NCI-H2196 (cell line): ENCODE measurements at regions not wholly inside any gene's neighbourhood (a gene's known extent, or its start where the extent isn't known, plus 50 kb on each side); places are given as distances from the start of the nearest gene placed in this dataset.

Experiments used
- DNase-seq: peaks from one replicate; lab custom pipeline; 2025; ENCODE audit not compliant: unreplicated experiment; lab: John Stamatoyannopoulos, UW

DNA sequence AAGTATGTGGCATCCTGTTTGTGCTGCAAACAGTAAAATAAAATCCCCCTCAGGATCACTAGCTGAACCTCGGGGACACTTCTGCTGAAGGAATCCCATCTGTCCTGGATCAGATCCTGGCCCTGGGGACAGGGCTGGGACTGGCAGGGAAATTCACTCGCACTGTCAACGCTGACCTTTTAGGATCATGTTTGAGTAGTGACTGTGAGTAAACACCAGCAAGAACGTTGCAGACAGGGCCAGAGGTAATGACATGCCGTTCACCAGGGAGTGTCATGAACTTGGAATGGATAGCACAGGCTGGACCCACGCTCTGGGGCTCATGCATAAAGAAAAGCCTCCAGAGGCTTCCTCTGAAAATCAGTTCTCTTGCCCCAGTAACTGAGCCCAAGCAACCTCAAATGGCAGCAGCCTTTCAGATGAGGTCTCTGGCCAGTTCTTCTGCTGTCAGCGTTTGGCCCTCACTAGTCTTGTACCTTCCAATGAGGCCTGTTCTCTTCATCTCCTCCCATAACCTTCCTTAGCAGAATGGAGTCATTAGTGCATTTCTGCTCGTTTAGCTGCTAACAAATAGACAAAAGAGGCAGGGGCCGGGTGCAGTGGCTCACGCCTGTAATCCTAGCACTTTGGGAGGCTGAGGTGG, 51.0 kb upstream of the BARX2 start:
- DNase-seq, result peak; percentile 36

DNA sequence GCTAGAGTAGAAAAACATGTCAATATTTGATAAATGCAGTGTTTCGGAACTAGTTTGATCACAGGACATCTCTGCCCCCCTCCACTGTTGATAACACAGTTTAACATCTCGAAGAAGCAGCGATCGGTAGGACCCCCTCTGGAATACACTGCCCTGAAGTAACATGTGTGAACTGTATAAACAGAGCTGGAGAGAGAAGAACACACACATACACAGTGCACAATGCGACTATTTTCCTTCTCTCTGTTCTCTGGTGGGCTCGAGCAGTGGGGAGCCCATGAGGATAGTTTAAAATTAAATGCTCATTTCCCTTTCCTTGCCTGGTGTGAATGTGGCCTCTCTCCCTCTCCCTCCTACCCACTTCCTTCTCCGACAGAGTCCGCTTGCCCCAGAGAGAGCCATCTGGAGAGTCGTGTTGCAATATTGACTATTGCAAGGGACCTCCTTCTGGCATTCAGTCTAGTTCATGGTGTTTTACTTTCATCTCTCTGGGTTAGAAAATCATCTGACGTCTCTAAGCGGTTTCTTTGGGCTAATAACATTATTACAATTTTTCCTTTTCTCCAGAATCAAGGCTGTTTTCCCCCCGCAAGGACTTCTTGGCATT, 51.6 kb upstream of the BARX2 start:
- DNase-seq, result peak; percentile 23

DNA sequence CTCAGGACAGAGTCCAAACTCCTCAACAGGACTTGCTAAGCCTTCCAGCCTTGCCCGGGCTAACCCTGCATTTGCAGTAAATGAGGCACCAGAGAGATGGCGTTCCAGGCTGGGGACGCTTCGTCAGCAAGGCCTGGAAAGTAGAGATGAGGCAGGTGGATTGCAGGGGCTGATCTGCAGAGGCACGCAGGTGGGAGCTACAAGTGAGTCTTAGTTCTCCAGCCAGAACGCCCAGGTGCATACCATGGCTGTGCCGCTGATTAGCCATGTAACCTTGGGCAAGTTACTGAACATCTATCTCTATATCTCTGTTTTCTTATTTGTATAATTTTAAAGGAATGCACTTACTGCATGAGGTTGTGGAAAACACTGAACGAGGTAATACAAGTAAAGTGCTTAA, 52.7 kb upstream of the BARX2 start:
- no peak for DNase-seq

DNA sequence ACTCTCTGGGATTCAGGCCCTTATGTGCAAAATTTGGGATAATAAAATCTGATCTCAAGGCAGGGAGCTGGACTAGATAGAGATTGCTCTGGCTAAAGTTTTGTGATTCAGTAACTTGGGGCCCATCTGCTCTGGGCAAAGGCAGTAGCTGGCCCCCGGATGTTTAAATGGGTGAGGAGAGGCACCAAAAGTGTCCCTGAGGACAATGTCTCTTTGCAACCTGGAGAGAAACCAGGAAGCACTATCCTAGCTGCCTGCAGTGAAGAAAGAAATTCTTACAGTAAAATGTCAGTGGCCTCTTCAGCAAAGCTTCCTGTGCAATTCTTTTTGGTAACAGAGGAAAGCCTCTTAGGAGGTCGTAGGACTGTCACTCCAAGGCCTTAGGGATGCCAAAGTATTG, 54.6 kb upstream of the BARX2 start:
- no peak for DNase-seq

DNA sequence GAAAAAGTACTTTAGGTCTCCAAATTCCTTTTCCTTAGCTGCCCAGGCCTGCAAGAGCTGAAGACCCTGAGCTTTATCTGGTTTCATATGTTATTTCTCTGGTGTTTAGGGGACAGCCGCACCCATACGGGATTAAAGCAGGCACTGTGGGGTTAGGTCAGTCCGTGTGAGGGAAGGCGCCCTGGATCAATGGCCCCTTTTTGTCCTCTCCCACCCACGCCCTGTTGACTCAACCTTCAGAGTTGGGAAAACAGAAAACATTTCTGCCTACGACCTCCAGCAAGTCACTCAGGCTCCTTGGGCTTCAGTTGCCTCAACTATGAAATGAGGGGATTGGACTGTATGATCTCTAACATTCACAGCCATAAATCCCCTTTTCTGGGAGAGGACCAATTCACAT, 55.2 kb upstream of the BARX2 start:
- DNase-seq, result no peak

DNA sequence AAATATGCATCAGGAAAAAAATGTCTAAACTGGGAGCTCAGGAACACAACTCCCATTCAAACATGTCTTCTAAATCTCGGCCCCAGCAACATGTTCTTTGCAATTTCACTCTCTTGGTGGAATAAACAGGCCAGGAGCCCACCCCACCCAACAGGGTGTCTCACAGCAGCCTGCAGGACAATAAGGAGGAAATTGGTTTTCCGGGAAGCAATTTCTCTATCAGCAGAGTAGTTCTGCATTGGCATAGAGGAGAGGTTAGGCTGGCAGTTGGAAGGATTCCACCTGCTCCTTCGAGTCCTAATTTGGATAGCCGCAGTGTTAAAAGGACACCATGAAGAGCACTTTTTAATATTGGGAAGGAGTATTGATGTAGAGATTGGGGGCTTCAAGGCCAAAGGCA, 55.9 kb upstream of the BARX2 start:
- no peak for DNase-seq

DNA sequence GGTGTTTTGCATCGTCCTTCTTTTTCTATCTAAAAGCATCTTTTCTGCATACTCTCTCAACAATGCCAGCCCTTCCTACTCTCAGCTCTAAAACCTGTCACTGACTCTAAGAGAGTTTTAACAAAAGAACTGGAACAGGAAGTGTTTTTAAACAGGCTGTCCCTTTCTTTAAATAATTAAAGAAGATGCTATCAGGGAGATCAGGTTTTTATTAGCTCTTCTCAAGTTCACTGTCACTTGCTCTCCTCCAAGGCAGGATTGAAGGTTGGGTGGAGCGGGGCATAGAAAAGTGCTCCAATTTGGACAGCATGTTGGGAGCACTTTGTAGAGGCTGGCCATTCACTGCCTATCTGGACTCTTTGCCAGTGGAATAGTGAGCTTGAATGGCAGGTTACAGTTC, 56.4 kb upstream of the BARX2 start:
- no peak for DNase-seq

DNA sequence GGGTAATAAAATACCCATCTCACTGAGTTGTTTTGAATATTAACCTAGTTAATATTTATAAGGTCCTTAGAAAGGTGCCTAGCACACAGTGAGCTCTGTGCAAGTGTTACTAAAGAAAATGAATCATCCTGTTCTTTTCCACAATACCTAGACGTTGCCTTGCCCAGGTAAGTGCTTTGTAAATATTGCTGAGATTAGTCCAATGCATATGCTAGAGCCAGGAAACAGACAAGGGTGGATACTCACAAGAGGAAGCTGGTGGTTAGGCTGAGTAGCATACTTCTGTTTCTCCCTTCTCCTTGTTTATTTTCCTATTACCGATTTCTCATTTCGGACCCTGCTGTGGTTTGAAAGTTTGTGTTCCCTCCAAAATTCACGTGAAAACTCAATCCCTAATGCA, 58.1 kb upstream of the BARX2 start:
- peak; percentile 11 for DNase-seq

DNA sequence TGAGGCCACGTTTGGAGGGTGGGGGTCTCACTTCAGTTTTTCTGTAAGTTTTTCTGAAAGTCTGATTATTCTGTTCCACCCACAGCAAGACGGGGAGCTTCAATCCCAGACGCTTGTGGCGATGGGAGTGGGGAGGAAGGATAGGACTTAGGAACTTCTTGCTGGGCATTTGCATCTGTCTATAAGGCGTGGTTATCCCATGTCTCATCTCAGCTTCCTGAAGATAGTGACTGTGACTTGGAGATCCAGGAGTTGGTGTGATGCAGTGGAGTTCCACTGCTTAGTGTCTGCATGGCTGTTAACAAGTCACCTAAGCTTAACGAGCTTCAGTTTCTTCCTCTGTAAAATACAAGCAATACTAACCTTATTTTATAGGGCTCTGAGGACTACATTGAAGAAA, 58.9 kb upstream of the BARX2 start:
- no peak for DNase-seq

DNA sequence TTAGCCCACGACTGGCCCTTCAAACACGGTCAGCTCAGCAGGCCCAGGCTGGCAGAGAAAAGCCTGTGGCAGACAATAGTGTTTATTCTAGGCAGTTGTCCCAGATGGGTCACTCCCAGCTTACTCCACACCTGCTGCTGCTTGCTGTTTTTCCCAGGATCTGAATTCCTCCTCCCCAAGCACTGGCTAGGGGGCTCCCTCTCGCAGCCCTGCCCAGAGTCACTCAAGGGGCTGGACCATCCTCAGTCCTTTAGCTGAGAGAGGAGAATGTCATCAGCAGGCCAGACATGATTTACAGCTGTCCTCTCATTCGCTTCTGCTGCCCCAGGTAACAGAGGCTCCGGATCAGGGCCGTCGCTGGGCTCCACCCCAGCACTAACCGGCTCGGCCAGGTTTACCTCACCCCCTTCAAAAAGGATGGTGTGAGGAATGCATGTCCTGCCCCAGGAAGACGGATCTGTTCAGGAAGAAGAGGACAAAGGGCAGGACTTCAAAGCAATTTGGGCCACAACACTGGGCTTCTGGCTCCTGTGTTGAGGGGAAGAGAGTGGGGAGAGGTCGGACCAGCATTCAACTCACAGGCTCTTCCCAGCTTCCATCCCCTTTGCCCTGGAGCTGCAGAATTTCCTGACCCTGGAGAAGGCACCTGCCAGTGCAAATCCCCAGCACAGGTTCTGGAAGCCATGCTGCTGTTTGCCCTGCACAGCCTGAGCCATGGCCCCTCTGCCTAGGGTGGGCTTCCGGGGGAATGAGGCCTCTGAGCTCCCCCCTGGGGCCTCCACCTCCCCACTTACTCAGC, 59.7 kb upstream of the BARX2 start:
- DNase-seq, result peak; percentile 81

DNA sequence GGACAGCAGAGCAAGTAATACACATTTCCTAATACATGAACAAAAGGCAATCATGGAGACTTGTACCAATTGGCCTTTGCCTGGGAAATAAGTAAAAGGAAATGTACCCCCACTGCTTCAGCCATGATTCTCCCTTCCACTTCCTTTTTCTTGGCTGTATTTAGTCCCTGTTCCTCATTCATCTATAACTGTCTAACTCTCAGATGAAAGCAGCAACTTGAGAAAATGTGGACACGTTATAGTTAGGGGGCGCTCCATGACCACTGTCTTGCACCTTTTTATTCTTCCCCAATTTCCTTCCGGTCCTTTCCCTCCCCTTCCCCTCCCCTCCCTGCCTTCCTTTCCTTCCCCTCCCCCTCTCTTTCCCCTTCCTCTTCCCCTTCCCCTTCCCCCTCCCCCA, 61.3 kb upstream of the BARX2 start:
- DNase-seq, result no peak

DNA sequence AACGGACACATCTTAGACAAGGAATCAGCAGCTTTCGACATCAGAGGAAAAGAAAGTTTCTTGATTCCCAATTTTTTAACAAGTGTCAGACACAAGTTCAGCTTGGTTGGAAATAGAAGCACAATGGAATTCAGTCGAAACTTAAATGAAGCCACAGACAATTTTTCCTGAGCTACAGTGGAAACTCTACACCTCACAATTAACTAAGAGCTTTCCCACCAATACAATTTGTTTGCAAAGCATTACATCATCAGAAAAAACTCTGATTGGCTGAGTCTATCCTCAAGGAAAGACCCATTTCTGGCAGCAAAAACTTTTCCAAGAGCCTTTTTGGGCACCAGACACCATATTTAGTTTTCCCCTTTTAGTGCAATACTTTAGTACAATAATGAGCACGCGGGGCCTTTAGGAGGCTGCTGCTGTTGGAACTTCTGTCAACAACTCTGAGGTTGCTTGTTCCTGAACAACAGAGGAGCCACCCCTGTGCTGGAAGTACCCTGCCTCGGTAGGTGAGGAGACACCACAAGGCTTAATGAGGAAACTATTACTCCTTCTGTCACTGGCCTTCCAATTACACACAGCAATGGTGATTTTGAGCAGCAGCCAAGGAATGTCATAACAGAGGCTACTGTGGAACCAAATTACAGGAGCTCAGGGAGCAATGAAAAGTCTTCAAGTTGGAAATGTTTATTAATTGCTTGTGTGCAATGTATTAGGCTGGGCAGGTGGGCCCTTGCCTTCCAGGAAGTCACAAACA, 61.9 kb upstream of the BARX2 start:
- no peak for DNase-seq

DNA sequence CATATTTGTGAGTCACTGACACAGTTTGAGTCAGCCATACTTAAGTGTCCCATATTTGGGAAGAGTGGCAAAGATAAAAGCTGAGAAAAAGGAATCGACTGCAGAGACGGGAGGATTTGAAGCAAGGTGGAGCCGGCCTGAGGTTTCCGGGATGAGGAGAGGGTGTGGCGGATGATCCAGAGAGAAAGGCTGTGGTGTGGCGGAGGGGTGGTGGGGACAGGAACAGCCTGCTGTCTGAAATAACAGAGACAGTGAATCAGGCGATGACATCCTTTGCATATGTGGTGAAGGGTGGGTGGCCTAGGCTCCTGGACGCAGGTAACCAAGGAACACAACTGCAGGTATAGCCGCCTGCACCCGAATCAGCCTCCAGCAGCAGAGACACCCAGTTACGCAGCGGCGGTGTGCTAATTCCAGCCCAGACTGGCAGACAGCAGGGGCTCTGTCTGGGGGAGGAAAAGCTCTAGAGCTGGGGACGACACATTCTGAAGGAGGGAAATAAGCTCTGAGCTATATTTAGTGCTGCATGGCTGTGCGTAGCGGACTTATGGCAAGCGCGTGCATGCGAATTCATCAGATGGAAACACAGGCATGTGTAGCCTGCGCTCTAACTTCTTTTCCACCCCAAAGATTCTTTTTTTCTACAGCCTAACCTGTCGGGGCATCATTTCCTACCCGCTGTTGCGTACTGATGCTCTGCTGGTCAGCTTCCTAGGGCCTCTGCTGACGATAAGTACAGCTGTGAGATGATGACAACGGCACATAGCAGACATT, 62.7 kb upstream of the BARX2 start:
- DNase-seq, result no peak

DNA sequence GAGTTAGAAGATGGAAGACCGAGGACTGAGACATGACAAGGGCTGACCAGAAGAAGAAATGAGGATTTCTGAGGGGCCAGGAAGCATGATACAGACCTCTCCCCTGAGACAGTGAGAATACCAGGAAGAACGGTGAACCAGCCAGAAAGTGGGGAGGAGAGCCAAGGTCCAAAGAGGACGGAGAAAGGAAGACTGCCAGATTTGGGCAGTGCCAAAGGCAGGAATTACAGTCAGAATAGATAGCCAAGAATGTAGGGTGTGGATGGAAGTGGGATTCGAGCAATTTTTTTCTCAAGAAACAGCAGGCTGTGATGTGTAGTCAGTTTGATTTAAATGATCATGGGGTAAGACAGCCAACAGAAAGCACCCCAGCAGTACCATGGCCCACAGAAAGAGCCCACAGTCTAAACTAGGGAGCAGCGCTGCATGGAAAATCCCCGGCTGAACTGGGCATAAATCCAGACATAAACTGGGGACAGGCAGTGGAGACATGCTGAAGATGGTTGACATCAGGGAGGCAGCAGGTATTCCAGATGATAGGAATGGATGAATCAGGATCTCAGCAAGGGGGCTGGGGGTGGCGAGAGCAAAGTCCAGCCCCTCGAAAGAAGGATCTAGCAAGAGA, 67.3 kb upstream of the BARX2 start:
- DNase-seq, result no peak

DNA sequence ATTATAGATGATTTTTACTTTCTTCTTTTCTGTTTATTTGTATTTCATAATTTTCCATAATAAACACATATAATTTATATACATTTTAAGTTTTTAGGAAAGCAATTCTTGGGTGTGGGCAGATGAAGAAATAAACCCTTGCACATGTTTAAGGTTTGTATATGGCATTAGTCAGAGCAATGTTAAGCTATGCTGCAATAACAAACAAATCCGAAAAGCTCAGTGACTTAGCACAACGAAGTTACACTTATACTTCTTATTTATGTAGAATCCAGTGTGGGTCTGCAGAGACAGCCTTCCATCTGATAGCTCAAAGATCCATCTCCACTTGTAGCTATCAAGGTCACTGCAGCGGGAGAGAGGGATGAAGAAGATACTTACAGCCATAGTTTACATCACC, 68.5 kb upstream of the BARX2 start:
- no peak for DNase-seq

DNA sequence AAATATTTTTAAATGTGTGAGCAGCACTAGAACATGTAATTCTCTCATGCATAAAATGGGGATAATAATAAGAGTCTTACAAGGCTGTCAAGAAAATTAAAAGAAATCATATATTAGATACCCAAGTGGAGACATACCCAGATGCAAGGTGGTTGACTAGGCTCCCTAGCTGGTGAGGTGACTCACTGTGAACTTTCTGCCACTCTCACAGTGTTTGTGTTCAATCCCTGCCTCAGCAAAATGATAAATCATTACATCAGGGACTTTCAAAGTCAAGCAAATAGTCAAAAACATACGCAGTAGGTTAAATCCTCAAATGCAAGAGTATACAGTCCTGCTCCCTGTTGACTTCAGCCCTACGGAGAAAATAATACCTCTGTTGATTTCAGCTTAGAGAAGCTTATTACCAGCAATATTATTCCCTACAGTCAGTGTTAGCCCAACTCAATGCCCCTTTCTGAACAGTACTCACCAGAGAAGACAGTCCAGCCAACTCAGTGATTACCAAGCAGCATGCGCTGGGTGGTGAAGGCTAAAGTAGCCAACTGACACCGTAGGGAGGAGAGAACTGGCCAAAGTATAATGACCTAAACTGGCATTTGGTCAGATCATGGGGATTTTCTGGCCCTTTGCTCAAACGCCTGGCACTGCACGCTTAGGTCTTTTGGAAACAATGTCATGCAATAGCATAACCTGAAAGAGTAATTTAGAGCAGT, 73.1 kb upstream of the BARX2 start:
- DNase-seq, result no peak

DNA sequence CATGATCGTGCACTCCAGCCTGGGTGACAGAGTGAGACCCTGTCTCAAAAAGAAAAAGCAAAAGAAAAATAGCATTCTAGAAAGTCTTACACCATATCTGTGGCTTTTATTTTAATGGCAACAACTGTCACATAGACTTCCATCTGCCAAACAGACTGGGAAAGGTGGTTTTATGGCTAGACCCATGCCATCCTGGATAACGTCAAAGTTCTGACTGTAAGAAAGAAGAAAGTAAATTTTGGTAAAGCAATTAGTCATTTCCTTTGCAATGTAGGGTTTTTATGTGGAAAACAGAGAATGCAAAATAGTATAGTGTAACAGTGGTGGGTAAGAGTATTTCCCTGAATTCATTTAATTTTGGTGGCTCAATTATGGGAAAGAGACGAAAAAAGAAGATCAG, 75.5 kb upstream of the BARX2 start:
- no peak for DNase-seq

DNA sequence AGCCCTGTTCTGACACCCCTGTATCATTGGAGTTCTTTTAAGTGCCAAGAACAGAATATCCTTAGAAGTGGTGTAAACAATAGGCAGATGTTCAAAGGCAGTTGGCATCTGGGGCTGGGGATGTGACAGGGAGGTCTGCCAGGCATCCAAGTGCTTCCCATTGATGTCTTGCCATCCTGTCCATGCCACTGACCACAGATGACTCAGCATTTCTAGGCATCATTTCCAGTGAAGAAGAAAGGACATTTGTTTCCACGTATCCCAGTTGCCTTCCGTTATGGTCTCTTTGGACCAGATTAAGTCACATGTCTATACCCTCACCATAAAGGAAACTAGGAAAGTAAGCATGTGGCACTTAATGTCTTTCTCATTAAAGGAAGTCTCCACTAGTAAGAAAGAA, 76.7 kb upstream of the BARX2 start:
- no peak for DNase-seq

DNA sequence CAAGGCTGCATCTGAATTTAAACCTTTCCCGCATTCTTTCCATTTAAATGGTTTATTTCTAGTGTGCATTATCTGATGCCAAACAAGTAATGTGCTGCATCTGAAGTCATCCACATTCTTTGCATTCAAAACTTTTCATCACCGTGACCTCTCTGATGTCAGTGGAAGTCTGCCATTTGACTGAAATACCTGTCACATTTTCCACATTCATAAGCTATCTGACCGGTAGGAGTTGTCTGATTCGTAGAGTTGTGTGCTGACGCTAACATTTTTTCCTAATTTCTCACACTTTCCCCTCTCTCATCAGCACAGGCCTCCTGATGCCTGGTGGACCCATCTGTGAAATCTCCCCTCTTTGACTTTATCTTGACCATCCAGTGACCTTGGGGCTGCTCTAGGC, 79.9 kb upstream of the BARX2 start:
- no peak for DNase-seq

DNA sequence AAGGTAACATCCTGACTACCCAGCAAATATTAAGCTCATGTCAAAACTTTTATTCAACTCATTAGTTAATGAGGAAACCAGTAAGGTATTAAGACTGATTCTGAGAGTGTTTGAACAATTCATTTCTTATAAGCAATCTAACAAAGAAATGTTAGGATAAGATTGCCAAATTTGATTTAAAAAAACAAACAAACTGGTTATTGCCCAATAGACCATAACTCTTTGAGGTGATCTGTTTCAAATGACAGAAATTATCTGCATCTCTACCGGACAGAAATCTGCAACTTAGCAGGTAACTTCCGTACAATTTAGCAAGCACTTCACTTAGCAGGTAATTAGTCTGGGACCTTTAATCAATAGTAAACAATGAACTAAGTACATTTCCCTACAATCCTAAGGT, 82.9 kb upstream of the BARX2 start:
- no peak for DNase-seq
